Epithelial cell of proximal tubule (primary cell): ENCODE measurements at regions not wholly inside any gene's neighbourhood (a gene's known extent, or its start where the extent isn't known, plus 50 kb on each side); places are given as distances from the start of the nearest gene placed in this dataset.

ENCODE experiments used
- DNase-seq: peaks from one replicate; pipeline ENCODE4 v3.0.0-alpha.2; 2011; ENCODE audit warnings: low read depth
- H3K4me3 ChIP-seq: 2 replicates; pipeline ENCODE4 v1.5.1; 2011; ENCODE audit warnings: low read depth, mild to moderate bottlenecking, low read length
- TF ChIP-seq, protein P1 (sequence below): conservative IDR thresholded peaks from 2 replicates; pipeline ENCODE4 v1.5.1; 2012; ENCODE audit warnings: low read depth, mild to moderate bottlenecking, low read length

- TF ChIP-seq, protein P1, sequence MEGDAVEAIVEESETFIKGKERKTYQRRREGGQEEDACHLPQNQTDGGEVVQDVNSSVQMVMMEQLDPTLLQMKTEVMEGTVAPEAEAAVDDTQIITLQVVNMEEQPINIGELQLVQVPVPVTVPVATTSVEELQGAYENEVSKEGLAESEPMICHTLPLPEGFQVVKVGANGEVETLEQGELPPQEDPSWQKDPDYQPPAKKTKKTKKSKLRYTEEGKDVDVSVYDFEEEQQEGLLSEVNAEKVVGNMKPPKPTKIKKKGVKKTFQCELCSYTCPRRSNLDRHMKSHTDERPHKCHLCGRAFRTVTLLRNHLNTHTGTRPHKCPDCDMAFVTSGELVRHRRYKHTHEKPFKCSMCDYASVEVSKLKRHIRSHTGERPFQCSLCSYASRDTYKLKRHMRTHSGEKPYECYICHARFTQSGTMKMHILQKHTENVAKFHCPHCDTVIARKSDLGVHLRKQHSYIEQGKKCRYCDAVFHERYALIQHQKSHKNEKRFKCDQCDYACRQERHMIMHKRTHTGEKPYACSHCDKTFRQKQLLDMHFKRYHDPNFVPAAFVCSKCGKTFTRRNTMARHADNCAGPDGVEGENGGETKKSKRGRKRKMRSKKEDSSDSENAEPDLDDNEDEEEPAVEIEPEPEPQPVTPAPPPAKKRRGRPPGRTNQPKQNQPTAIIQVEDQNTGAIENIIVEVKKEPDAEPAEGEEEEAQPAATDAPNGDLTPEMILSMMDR: no peak
- no peak for DNase-seq
- no peak overlapping the region for H3K4me3 ChIP-seq
Measured at GRCh38 chr15:56307180-56307579, 58.0 kb upstream of the TEX9 start.

GRCh38 chr15:56298723-56299122, 55.0 kb upstream of the RFX7 start:
- TF ChIP-seq, protein P1: no peak
- no peak overlapping the region for H3K4me3 ChIP-seq
- DNase-seq: no peak

- H3K4me3 ChIP-seq: no peak overlapping the region
- DNase-seq: no peak
- TF ChIP-seq, protein P1: peak; percentile 35
Measured at GRCh38 chr15:56295433-56295832, 51.8 kb upstream of the RFX7 start.

DNA sequence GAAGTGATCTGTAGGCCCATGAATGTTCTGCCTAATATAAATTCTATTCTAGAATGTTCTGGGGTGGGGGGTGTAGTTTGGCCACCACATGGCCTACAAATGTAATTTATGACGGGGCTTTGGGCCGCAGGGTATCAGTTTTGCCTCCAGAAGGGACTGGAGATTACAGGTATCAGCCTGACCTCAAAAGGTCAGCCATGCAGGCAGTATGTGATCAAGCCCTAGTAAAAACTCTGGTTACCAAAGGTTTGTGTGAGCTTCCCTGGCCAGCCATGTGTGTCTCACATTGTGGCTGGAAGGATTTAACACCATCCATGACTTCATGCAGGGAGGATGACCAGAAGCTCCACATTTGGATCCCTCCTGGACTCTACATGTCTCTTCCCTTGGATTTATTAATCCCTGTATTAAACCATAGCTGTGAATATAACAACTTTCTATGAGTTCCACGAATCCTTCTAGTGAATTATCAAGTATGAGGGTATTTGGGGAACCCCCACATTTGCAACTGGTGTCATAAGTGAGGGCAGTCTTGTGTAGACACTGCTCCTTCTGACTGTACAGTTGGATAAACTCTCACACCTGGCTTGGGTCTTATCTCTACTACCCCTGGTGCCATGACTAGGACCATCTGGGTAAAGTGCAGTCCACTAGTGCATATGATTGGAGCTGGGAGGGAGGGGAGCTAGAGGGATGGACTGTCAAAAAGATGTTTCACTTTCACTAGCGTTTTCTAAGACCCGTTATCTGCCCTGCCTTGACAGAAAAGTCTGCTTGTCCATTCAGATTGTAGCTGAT, 50.0 kb upstream of the RFX7 start:
- no peak for DNase-seq
- TF ChIP-seq, protein P1: no peak
- H3K4me3 ChIP-seq: no peak overlapping the region
